ENCODE measurements at regions not wholly inside any gene's neighbourhood (a gene's known extent, or its start where the extent isn't known, plus 50 kb on each side); places are given as distances from the start of the nearest gene placed in this dataset.
"Not testable (repeated sequence)": the region's sequence is repeated elsewhere in the genome, so short reads cannot be mapped to it uniquely, and the experiment has no call there.

DNA sequence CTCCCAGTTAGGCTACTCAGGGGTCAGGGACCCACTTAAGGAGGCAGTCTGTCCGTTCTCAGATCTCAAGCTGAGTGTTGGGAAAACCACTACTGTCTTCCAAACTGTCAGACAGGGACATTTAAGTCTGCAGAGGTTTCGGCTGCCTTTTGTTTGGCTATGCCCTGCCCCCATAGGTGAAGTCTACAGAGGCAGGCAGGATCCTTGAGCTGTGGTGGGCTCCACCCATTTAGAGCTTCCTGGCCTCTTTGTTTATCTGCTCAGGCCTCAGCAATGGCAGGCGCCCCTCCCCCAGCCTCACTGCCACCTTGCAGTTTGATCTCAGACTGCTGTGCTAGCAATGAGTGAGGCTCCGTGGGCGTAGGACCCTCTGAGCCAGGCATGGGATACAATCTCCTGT lies 149.5 kb upstream of the FAM78B start:
- TF ChIP-seq EZH2phosphoT487 (IDR thresholded peaks at IDR 0.05; ENCODE audit: insufficient read depth, low read depth); EZH2 (IDR thresholded peaks at IDR 0.05; ENCODE audit: insufficient read depth, poor library complexity, severe bottlenecking): not testable (repeated sequence)

Data from GM23248 (cell line).